SK-N-MC (cell line): ENCODE measurements at regions not wholly inside any gene's neighbourhood (a gene's known extent, or its start where the extent isn't known, plus 50 kb on each side); places are given as distances from the start of the nearest gene placed in this dataset.

Experiments
- EZH2 ChIP-seq: fragments of 200-600 bp; sonication (generic); IDR thresholded peaks from one replicate; pipeline ENCODE4 v1.6.1; 2017; ENCODE audit warnings: antibody characterized with exemption
- FOXP2 ChIP-seq: optimal IDR thresholded peaks from 2 replicates; pipeline ENCODE3; 2011; ENCODE audit warnings: mild to moderate bottlenecking, moderate library complexity; ENCODE audit not compliant: insufficient read depth; ENCODE audit errors: extremely low read length, control extremely low read depth
- POLR2AphosphoS5 ChIP-seq: IDR thresholded peaks from 2 replicates; pipeline ENCODE4 v1.6.1; 2012; ENCODE audit warnings: mild to moderate bottlenecking, low read depth, low read length, borderline replicate concordance

- TF ChIP-seq EZH2 (no peak), POLR2AphosphoS5 (no peak), FOXP2 (no peak)
These were observed 287.0 kb upstream of the PLXNA2 start for GRCh38 chr1:208531003-208531750.
